ENCODE measurements at regions not wholly inside any gene's neighbourhood (a gene's known extent, or its start where the extent isn't known, plus 50 kb on each side); places are given as distances from the start of the nearest gene placed in this dataset.
A peak's percentile ranks its signal among the peaks of the same experiment; 100 is the strongest.
"Not testable (repeated sequence)": the region's sequence is repeated elsewhere in the genome, so short reads cannot be mapped to it uniquely, and the experiment has no call there.

DNA sequence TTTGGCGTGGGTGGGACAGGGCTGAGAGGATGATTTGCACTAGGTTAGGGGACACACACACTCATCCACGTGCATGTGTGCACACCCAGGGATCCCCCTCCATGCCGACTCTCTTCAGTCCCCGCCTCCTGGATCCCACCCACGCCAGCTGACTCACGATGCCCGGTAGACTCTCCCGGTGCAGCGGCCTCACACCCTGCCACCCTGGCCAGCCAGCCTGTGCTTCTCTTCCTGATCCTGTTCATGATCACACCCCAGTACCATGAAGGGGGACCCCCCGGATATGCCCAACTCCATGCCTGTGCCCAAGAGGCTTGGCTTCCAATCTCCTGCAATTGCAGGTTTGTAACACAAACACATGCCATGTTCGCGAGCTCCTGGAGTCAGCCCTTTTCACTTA, 157.8 kb upstream of the HDAC4 start:
- no peak for DNase-seq

DNA sequence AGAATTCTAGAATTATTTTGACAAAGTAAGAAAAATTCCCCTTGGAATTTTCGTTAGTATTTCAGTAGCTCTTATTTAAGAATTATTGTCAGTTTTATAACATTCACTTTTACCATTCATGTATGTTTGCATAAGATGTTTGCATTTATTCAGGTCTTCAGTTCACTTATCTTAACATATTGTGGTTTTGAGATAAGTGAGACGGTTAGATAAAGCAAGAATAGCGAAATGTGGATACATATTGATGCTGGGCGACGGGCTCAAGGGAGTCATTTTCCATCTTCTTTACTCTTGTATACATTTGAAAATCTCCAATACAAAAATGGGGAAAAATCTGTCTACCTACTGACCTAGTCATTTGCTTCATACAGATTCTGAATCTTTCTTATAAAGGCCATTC, 156.7 kb upstream of the HDAC4 start:
- DNase-seq: no peak

DNA sequence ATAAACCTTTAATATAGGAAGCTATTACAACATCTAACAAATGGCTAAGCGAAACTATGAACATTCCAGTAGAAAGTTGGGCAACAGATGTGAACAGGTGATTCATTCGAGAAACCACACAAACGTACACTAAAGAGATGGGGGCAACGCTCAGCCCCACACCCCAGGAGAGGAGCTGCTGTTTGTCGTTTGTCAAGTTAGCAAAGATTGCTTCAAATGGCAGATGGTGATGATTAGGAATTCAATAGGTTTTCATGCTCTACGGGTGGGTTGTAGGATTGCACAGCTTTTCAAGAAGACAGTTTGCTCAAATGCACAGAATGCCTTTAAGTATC, 154.7 kb upstream of the HDAC4 start:
- DNase-seq: no peak

DNA sequence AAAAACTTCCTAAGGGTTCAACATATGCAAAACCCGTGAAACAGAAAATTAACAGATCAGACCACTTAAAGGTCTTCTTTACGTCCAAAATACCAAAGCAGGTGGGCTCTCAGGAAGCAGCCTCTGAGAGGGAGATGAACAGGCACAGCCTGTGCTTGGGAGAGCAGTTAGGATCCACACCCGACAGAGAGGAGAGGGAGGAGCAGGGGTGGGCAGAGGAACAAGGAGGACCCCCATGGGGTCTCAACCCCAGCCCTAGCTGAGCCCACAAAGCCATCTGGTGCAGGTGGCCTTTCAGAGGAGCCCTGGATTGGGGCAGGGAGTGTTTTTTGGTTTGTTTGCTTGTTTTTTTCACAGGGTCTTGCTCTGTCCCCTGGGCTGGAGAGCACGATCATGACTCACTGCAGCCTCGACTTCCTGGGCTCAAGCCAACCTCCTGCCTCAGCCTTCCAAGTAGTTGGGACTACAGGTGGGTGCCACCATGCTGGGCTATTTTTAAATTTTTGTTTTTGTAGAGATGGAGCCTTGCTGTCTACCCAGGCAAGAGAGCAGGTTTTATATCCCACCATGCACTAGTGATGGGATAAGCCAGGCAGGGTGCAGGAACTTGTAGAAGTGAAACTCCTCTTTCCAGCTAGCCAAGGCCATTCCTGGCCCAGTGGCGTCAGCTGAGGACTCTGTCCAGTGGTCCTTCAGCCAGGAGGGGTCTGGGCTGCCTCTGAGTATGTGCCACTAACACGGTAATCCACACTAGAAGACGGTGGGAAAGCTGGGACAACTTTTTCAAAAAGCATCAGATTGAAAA, 154.1 kb upstream of the HDAC4 start:
- no peak for DNase-seq

DNA sequence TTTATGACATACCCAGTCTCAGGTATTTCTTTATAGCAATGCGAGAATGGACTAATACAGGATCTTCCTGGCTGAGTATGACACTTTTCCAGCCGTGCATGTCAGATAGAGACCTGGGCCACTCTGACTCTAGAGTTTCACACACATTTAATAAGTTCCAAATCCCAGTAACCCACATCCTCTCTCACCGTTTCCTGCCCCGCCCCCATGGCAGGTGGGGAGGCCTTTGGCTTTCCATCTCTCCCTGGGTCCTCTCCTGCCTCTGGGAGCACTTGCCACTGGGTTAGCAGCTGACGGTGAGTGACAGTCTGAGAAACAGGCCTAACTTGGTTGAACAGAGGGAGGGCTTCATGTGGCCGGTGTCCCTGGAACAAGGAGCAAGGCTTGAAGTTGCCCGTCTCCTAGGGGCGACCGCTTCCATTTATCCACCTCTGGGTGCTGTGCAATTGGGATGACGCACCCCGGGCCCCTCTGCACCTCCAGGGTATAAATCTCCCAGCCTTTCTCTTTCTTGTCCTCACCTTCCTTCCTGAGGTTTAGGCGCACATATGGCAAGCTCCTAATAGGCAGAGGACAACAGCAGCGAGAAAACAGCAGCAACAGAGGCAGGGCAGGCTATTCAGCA, 152.7 kb upstream of the HDAC4 start:
- DNase-seq: no peak

DNA sequence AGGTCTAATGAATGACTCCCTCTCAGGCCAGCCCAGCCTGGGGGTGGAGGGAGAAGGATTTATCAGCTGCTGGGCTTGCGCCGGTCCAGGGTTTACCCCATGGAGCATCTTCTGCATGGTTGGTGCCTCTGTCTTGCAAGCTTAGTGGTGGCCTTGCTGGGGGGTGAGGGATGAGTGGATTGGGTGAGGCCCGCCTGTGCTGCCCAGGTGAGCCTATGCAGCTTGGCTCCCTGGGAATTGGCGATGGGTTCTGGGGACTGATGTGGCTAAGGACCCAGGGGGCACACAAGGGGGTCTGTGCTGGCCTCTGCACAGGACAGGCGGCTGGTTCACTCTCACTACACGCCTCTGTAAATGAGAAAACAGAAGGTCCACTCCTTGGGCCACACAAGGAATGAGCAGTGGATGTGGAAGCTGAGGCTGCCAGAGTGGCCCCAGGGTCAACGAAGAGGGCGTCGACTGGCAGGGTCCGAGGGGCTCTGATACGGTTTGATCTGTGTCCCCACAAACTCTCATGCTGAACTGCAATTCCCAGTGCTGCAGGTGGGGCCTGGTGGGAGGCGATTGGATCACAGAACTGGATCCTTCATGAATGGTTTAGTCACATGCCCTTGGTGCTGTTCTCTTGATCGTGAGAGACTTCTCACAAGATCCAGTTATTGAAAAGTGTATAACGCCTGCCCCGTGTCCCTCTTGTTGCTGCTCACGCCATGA, 151.6 kb upstream of the HDAC4 start:
- DNase-seq: no peak

DNA sequence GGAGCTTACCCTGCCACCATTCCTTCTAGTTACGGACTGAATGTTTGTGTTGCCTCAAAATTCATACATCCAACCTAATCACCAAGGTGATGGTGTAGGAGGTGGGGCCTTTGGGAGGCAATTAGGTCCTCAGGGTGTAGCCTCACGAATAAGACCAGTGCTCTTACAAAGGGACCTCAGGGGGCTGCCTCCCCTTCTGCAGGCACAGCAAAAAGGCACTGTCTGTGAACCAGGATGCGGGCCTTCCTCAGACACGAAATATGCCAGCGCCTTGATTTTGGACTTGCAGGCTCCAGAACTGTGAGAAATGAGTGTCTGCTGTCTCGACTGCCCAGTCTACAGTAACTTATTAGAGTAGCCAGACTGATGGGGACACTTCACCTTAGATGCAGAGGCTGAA, 150.4 kb upstream of the HDAC4 start:
- no peak for DNase-seq

DNA sequence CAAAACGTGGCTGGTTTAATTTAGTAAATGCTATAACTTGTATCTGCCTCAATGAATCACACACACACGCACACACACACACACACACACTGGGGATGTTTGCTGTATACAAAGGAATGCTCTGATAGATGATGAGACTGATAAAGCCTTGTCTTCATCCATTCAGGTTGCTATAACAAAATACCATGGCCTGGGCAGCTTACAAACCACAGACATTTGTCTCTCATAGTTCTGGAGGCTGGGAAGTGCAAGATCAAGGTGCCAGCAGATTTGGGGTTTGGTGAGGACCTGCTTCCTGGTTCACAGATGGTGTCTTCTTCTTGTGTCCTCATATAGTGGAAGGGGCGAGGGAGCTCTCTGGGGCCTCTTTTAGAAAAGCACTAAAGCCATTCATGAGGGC, 149.5 kb upstream of the HDAC4 start:
- no peak for DNase-seq

DNA sequence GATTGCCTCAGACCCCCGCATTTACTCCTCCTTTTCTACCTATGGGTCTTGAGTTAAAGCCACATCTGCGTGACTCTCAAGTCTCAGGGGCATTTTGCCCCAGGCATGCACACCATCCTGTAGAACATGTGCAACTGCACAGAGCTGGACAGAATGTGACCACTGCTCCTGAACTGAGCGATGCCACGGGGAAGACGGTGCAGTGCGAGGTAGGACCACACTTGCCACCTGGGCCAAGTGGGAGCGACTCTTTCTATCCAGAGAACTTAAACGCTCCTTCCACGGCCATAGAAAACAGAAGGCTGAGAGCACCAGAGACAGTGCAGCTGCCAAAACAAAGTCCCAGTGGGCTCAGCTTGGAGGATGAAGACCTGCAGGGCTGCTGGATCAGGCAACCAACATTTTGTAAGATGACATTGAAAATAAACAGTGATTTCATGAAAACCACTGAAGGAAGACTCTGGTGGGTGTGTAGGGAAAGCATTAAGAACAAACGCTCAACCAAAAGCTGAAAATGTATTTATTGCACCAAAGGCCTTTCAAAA, 149.0 kb upstream of the HDAC4 start:
- DNase-seq: no peak

DNA sequence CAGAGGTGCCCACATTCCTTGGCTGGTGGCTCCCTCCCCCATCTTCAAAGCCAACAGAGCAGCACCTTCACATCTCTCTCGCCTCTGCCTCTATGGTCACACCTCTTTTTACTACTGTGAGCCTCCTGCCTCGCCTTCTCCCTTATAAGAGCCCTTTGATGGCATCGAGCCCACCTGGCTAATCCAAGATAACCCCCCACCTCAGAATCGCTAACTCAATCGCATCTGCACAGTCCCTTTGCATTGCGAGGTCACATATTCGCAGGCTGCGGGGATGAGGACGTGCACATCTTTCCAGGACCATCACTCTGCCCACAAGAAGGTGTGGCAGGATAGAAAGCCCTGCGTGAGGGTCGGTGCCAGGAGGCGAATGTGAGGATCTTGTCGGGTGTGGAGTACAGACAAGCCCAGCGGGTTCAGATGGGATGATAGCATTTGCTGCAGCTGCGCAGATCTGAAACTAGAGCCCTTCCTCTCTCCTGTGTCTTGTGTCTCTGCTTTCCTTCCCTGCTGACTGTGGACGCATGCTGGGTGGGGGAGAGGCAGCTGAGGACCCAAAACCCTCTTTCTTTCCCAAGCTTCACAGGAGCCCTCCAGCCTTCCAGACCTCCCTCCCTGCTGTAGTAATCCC, 148.3 kb upstream of the HDAC4 start:
- DNase-seq: no peak

DNA sequence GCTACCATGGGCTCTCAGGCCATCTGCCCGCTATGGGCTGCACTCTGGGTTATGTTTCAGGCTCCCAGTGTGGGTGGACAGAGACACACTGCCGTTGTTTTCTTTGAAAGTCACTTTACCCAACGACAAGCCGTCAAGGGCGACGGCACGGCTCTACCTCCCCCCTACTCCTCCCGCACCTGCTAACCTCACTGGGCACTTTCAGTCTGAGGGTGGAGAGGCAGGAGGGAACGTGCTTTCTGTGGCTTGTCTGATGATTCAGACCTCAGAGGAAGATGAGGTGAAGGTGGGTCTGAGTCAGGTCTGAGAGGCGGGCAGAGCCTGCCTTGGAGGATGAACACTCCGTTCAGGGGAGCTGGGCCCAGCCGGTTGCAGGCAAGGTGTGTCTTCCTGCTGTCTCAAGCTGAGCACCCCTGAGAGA, 147.6 kb upstream of the HDAC4 start:
- DNase-seq: peak; percentile 75

DNA sequence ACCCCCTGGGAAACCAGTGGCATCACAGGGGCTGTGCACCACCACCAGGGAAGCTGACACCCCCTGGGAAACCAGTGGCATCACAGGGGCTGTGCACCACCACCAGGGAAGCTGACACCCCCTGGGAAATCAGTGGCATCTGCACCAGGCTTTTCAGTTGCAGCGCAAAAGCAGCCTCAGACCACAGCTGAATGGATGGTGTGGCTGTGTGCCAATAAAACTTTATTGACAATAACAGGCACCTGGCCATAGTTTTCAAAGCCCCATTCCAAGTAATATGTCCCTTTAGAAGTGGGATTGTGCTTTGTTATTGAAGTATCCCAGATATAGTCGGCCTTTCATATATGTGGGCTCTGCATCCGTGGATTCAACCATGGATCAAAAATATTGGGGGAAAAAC, 146.3 kb upstream of the HDAC4 start:
- not testable (repeated sequence) for DNase-seq

DNA sequence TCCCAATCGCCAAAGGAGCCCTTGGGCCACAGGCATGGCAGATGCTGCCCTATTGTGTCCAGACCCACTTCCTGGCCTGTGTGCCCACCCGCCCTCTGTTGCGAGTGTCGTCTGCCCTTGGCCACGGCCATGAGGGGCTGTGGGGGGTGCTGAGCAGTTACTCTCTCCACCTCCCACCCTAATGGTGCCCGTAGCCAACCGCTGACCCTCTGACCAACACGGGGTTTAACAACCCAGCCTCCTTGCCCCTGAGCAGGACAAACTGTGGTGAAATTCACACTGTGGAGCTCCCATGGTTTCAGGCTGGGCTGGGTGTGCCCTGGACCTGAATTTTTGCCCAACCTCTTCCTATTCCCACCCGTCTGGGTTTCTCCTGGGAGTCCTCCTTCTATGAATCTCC, 145.7 kb upstream of the HDAC4 start:
- no peak for DNase-seq

DNA sequence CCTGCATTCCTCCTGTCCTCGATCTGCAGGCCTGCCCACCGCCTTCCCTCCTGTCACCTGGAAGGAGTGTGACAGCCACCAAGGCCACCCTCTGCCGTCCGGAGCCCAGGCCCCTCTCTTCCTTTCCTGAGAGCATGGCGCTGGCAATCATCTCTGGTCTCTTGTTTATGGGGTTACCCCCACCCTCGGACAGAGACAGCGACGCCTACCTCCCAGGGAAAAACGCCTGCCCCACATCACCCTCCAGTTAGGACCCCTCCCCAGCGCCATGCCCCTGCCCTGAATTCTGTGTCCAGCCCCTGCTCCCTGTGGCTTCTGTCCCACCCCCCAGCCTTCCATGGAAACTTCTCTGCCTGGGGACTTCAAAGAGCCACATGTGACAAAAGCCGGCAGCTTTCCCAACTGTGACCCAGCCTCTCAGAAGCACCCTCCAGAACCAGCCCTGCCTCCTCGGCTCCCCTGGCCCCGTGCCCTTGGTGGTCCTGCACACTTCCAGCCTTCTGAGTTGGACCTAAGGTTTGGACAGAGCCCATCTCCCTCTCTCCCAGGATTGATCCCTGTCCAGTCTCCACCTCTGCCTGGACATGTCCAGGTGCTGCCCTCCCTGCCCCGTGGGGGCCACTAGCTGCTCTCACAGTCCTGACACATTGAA, 145.0 kb upstream of the HDAC4 start:
- DNase-seq: no peak

DNA sequence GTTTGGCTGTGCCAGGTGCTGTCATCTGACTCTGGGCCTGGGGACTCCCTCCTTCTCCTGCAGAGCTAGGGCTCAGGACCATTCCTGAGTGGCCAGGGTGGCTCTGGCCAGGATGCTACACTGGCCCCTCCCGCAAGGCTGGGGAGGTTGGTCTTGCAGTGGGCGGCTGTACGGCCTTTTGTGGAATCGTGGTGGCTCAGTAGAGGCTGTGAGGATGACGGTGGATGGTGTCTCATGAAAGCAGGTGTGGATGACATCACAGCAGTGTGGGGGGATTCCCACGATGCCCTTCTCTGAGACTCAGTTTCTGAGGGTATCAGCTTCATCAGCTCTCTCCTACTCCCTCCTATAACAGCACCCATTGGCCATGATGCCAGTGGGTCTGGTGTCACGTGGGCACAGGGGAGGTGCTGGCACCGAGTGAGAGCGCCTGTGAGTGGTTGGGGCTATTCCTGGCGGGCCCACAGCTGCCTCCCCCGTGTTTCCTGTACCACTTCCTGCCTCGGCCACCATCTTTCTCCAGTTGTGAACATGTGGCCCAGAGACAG, 144.2 kb upstream of the HDAC4 start:
- peak; percentile 56 for DNase-seq

DNA sequence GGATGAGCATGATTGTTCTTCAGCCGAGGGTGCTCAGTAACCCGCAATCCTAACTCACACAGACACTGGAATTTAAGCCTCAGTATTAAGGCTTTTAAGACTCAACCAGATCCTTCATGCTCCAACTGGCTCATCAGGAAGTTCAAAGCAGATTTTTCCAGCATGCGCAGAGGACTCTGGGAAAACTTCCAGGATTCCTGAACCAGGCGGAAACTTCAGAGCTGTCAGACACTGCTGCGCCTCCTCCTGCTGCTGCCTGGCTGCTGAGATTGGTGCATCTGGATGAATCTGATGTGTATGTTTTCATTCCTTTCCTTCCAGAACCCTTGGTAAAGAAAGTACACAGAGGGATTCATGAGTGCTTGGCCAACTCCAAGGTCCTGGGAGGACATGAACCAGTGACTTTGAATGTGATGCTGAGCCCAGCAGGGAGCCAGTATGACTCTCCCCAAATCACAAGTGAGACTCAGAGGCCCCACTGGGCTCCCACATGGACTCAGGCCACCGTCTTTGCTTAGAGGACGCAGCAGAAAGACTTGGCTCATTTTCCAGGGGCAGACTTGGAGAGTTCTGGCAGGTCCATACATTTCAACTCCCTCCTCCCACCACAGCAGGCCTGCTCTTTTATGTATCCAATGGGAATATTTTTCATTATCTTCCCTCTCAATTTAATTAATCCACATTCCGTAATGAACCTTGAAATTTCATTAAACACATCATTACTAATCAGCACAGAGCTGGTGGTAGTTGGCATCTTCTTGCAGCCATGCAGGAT, 143.5 kb upstream of the HDAC4 start:
- no peak for DNase-seq

DNA sequence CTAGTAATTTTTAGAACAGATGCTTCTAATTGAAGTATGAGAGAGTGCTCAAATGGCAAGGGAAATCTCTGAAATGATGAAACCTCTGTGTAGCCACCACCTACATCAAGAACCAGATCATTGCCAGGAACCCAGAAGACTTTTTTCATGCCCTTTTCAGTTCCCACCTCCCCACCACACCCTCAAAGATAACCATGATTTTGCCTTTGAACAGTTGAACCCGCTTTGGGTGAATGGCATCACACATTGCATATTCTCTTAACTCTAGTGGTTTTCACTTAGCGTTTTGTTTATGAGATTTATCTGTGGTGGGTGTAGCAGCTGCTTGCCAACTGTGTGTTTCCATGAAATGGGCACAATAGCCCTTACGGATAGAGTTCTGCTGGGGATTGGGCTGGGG, 142.9 kb upstream of the HDAC4 start:
- no peak for DNase-seq

DNA sequence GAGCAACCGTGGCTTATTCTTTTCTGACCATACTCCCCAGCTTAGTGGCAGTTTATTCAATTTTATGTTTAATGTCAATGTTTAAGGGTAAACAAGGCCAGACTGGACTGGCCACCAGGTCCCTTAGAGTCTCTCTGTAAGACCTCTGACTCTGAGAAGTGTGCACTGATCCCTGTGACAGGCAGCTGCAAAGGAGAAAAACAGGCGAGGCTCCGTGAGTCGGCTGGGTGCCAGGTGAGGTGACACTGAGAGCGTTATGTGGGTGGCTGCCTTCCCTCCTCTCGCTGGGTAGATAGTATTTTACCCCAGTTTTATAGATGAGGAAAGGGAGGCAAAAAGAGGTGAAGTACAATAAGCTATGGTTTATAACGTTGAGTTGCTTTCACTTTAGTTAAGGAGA, 139.4 kb upstream of the HDAC4 start:
- DNase-seq: no peak

DNA sequence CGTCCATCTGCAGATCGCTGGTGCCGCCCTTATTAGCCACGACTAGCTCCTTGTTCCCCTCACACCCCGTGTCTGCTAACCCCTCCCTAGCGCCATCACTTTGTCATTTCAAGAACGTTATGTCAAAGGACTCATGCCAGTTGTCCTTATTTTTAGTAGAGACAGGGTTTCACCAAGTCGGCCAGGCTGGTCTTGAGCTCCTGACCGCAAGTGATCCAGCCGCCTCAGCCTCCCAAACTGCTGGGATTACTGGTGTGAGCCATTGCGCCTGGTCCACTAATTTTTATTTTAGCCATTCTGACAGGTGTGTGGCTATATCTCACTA, 138.9 kb upstream of the HDAC4 start:
- no peak for DNase-seq

DNA sequence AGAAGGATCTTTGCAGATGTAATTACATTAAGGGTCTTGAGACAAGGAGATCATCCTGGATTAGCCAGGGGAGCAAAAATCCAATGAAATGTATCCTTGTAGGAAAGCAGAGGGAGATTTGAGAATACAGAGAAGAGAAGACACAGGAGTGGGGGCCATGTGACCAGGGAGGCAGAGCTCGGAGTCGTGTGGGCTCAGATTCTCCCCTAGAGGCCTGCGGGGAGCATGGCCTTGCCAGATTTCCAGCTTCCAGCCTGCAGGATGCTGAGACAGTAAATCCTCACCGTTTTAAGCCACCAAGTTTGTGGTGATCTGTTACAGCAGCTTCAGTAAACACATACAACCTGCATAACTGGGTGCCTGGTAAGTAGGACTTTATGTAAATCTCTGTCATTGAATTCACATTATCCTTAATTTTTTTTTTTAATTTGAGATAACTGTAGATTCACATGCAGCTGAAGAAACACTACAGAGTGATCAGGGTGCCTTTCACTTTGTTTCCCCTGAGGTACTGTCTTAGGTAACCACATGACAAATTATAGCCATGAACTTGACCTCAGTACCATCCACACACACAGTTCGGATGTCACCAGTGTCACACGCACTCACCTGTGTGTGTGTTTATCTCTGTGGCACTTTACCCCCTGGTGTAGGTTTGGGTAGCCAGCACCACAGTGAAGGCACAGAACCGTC, 138.4 kb upstream of the HDAC4 start:
- DNase-seq: no peak

DNA sequence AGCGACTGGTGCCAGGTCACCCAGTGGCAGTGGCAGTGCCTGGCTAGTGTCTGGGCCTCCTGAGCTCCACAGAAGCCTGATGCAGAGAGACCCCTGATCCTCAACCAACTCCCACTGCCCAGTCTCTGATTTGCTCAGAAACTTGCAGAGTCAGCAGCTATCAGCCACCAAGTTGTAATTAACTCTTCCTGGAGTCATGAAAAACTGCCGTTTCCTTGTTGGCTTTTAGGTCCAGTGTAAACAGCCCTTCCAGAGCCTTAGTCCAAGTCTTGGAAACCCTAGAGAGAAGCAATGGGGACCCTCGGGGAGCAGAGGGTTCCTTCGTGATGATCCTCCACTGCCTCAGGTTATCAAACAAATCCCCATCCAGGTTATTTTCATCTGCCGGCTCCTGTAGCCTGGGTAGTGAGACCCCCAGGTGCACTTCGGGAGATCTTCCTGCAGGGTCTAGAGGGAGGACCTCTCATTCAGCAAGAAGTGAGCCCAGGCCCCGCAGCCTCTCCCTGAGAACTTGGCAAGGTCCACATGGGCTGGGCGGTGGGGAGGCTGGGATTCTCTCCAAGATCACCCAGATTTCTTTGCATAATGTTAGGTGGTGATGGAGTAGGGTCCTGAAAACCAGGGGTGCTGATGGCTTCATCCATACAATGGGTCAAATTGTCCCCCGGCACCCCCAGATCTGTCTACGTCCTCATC, 137.7 kb upstream of the HDAC4 start:
- no peak for DNase-seq

Data from activated CD4-positive, alpha-beta T cell treated with anti-CD3 and anti-CD28 coated beads, Interleukin-10, Interleukin-2, amounts not matched to agents 100 ng/mL and 50 ng/mL, durations not matched to agents 16 hours and 8 hours (primary cell).